ENCODE measurements at regions not wholly inside any gene's neighbourhood (a gene's known extent, or its start where the extent isn't known, plus 50 kb on each side); places are given as distances from the start of the nearest gene placed in this dataset.

DNA sequence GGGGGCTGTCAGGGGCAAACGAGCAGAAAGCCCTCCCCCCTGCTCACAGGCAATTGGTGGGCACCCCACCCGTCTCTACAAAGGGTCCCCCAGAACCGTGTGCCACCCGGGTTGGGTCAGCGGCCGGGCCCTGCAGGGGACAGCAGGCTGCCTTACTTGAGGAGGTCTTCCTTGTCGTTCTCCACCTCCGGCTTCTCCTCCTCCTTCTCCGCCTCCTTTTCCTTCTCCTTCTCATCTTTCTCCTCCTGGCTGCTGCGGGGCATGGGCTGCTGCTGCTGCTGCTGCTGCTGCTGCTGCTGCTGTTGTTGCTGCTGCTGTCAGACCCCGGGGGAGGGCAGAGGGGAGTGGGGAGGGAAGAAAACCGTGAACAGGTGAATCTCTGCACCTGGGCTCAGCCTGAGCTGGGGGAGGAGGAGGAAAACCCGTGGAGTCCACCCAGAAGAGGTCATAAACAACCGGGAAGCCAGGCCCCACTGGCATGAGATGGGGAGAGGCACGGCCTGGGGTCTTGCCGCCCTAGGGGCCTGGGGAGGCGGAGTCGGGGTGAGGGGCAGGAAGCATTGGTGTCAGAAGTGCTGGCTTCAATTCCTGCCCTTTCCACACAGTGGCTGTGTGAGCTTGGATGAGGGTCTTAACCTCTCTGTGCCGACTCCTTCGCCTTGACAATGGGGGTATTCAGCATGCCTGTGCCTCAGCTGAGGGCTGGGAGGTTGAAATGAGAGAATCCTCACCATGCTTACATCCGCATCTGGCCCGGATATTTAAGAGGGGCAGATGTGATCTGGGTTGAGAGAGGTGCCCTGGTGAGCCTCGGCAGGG, 107.6 kb downstream of the RFLNA start:
- no peak for DNase-seq
- H3K36me3 ChIP-seq (ENCODE audit: low read depth), result no peaks in the 10 kb centered on the region
- H3K4me1 ChIP-seq (ENCODE audit: low read depth), result peaks cover 8% of the 10 kb centered on the region
- TF ChIP-seq, protein P1, sequence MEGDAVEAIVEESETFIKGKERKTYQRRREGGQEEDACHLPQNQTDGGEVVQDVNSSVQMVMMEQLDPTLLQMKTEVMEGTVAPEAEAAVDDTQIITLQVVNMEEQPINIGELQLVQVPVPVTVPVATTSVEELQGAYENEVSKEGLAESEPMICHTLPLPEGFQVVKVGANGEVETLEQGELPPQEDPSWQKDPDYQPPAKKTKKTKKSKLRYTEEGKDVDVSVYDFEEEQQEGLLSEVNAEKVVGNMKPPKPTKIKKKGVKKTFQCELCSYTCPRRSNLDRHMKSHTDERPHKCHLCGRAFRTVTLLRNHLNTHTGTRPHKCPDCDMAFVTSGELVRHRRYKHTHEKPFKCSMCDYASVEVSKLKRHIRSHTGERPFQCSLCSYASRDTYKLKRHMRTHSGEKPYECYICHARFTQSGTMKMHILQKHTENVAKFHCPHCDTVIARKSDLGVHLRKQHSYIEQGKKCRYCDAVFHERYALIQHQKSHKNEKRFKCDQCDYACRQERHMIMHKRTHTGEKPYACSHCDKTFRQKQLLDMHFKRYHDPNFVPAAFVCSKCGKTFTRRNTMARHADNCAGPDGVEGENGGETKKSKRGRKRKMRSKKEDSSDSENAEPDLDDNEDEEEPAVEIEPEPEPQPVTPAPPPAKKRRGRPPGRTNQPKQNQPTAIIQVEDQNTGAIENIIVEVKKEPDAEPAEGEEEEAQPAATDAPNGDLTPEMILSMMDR (IDR thresholded peaks at IDR 0.05), result no peak
- no peak for ATAC-seq
- no peak overlapping the region for H3K4me3 ChIP-seq
- H3K9me3 ChIP-seq, result no peaks in the 10 kb centered on the region
- intact Hi-C loops (cut with DNase I, micrococcal nuclease), result no loop called here

DNA sequence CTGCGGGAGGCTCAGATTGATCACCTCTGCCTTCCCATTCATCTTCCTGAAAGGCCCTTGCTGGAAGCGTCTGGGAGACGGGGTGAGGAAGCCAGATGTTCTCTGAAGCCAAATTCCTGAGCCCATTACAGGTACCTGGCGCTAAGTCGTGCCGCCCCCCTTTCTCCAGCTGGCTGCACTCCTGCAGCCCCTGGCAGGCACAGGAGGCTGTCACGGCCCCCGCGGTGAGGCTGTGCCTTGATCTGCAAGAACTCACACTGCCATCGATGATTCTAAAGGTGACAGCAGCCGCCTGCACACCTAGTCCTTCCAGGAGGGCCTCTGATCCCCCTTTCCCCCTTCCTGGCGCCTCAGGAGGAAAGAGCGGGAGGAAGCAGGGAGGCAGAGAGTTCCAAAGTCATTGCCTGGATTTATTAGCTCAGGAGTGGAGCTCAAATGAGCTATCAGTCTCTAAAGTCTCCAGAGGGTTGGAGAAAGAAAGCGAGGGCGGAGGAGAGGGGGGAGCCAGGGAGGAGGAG, 106.9 kb downstream of the RFLNA start:
- Histone ChIP-seq H3K4me3 (no peak overlapping the region), H3K9me3 (no peaks in the 10 kb centered on the region), H3K36me3 (ENCODE audit: low read depth) (no peaks in the 10 kb centered on the region), H3K4me1 (ENCODE audit: low read depth) (peaks cover 14% of the 10 kb centered on the region)
- intact Hi-C loops (cut with DNase I, micrococcal nuclease), result no loop called here
- TF ChIP-seq, protein P1 (IDR thresholded peaks at IDR 0.05), result no peak
- DNase-seq (no peak), ATAC-seq (no peak)

- DNase-seq (no peak), ATAC-seq (no peak)
- H3K9me3 ChIP-seq, result no peaks in the 10 kb centered on the region
- peaks cover 23% of the 10 kb centered on the region for H3K4me1 ChIP-seq (ENCODE audit: low read depth)
- H3K4me3 ChIP-seq, result no peak overlapping the region
- TF ChIP-seq, protein P1 (IDR thresholded peaks at IDR 0.05), result no peak
- no peaks in the 10 kb centered on the region for H3K36me3 ChIP-seq (ENCODE audit: low read depth)
- intact Hi-C loops (cut with DNase I, micrococcal nuclease), result no loop called here
Observed at GRCh38 chr12:124400124-124400523, 105.2 kb downstream of the RFLNA start.

DNA sequence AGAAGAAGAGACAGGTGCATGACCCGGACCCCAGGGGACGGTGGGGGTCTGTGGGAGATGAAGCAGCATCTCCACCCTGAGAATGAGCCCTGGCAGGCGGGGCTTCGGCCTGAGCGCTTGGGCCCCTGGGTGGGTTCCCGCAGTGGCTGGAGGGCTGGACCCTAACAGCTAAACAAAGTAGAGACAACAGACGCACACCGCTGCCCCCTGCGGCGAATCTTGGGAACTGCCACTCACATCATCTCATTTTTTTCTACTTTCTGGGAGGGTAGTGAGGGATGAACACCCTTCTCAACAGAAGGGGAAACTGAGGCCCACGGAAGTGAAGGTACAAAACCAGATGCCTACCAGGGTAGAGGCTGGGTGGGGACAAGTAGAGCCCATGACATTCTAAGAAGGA, 104.7 kb downstream of the RFLNA start:
- ATAC-seq, result no peak
- Histone ChIP-seq H3K4me1 (ENCODE audit: low read depth) (peaks cover 23% of the 10 kb centered on the region), H3K9me3 (no peaks in the 10 kb centered on the region), H3K4me3 (no peak overlapping the region), H3K36me3 (ENCODE audit: low read depth) (no peaks in the 10 kb centered on the region)
- peak in 2 of 3 donors; percentile 40 to 58 for DNase-seq
- intact Hi-C loops (cut with DNase I, micrococcal nuclease), result no loop called here
- TF ChIP-seq, protein P1 (IDR thresholded peaks at IDR 0.05), result peak; percentile 55

DNA sequence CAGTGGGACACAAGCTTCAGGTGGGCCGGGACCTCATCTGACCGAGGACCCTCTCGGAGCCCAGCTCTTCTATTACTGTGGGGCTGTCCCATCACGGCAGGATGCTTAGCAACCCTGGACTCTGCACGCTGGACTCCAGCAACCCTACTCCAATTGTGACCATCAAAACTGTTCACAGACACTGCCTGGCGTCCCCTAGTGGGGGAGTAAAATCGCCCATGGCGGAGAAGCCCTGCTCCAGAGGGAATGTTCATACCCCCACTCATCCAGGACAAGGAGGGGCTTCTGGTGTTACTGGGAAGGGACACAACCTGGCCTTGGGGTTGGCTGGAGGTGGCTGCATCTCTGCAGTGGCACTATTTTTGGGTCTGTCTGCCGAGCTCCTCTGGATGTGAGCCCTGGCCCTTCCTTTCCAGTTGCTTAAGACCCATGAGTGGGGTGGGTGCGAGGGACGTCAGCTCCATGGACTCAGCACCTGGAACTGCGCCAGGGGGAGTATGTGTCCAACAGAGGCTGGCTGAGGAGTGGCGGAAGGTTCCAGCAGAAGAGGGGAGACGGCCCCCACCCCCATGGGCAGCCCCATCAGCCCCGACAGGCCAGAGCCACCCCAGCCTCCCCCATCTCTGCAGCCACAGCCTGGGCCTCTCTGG, 103.8 kb downstream of the RFLNA start:
- H3K4me3 ChIP-seq, result no peak overlapping the region
- DNase-seq (peak in 1 of 3 donors; percentile 49), ATAC-seq (no peak)
- intact Hi-C loops (cut with DNase I, micrococcal nuclease), result no loop called here
- TF ChIP-seq, protein P1 (IDR thresholded peaks at IDR 0.05), result no peak
- H3K4me1 ChIP-seq (ENCODE audit: low read depth), result peaks cover 26% of the 10 kb centered on the region
- H3K9me3 ChIP-seq, result no peaks in the 10 kb centered on the region
- no peaks in the 10 kb centered on the region for H3K36me3 ChIP-seq (ENCODE audit: low read depth)
